RKO (cell line): ENCODE measurements at regions not wholly inside any gene's neighbourhood (a gene's known extent, or its start where the extent isn't known, plus 50 kb on each side); places are given as distances from the start of the nearest gene placed in this dataset.

Source experiments
- DNase-seq: peaks from one replicate; pipeline ENCODE4 v3.0.0-alpha.2; 2016; ENCODE audit warnings: low spot score

- DNase-seq, result no peak
Observed at GRCh38 chr6:8578006-8578405, 142.7 kb upstream of the SLC35B3 start.

GRCh38 chr6:8574749-8575468 lies 139.6 kb upstream of the SLC35B3 start:
- no peak for DNase-seq

GRCh38 chr6:8574311-8574710 lies 139.0 kb upstream of the SLC35B3 start:
- no peak for DNase-seq

- DNase-seq, result no peak
Observed at GRCh38 chr6:8570256-8570920, 135.0 kb upstream of the SLC35B3 start.

- DNase-seq, result no peak
Observed at GRCh38 chr6:8562125-8562524, 126.8 kb upstream of the SLC35B3 start.

- DNase-seq, result no peak
Observed at GRCh38 chr6:8558953-8559352, 123.6 kb upstream of the SLC35B3 start.

- DNase-seq, result no peak
Observed at GRCh38 chr6:8557014-8557748, 121.8 kb upstream of the SLC35B3 start.

- DNase-seq, result peak; percentile 90
Observed at GRCh38 chr6:8556370-8557013, 121.1 kb upstream of the SLC35B3 start.

- DNase-seq, result no peak
Observed at GRCh38 chr6:8551993-8552392, 116.6 kb upstream of the SLC35B3 start.

GRCh38 chr6:8551386-8551785 lies 116.0 kb upstream of the SLC35B3 start:
- DNase-seq, result no peak

- DNase-seq, result no peak
Observed at GRCh38 chr6:8549074-8549790, 113.9 kb upstream of the SLC35B3 start.

- no peak for DNase-seq
Observed at GRCh38 chr6:8546496-8546895, 111.2 kb upstream of the SLC35B3 start.

- no peak for DNase-seq
Observed at GRCh38 chr6:8545336-8545735, 110.0 kb upstream of the SLC35B3 start.

- no peak for DNase-seq
Observed at GRCh38 chr6:8543714-8544113, 108.4 kb upstream of the SLC35B3 start.

- peak; percentile 43 for DNase-seq
Observed at GRCh38 chr6:8539453-8539852, 104.1 kb upstream of the SLC35B3 start.

GRCh38 chr6:8536122-8536521 lies 100.8 kb upstream of the SLC35B3 start:
- peak; percentile 14 for DNase-seq

- DNase-seq, result no peak
Observed at GRCh38 chr6:8535519-8535918, 100.2 kb upstream of the SLC35B3 start.

GRCh38 chr6:8530785-8531435 lies 95.6 kb upstream of the SLC35B3 start:
- DNase-seq, result no peak

GRCh38 chr6:8529250-8529649 lies 93.9 kb upstream of the SLC35B3 start:
- no peak for DNase-seq

- no peak for DNase-seq
Observed at GRCh38 chr6:8527818-8528217, 92.5 kb upstream of the SLC35B3 start.

GRCh38 chr6:8526624-8527023 lies 91.3 kb upstream of the SLC35B3 start:
- DNase-seq, result no peak
